Dermis blood vessel endothelial cell (primary cell): ENCODE measurements at regions not wholly inside any gene's neighbourhood (a gene's known extent, or its start where the extent isn't known, plus 50 kb on each side); places are given as distances from the start of the nearest gene placed in this dataset.

Source experiments
- DNase-seq: peaks from one replicate; pipeline ENCODE4 v3.0.0; 2010

DNA sequence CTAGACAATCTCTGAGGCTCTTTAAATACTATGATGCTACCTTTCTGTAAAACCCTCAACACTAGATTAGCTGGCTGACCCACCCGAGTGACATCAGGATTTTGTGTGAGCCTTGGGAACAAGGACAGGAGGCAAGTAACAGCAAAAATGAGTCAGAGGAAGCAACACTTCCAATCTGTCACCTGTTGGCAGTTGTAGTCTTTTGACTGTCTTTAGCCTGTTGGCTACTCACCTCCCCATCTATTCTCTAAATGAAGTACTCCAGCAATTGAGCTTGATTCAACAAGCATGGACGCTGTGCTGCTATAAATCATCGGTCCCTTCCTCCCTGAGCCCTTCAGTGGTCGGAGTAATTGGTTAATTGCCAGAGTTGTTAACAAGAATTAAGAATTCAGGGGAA lies 898.7 kb downstream of the BCL11A start:
- no peak for DNase-seq

DNA sequence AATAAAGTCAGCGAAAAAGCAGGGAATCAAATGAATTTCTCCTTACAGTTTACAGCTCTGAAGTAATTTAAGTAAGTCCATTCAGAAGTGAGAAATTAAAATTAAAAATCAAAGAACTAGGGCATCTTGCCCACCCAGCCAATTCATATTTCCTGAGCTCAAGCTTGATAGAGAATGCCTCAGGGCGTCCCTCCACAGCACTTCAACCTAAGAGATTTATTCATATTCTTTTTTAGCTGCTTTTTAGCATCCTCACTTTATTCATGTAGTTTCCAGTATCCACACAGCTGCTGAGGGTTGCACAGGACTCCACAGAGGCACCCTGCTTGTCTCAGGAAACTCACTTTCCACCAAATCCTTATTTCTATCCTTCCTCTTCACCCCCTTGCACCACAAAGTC lies 900.3 kb downstream of the BCL11A start:
- no peak for DNase-seq

DNA sequence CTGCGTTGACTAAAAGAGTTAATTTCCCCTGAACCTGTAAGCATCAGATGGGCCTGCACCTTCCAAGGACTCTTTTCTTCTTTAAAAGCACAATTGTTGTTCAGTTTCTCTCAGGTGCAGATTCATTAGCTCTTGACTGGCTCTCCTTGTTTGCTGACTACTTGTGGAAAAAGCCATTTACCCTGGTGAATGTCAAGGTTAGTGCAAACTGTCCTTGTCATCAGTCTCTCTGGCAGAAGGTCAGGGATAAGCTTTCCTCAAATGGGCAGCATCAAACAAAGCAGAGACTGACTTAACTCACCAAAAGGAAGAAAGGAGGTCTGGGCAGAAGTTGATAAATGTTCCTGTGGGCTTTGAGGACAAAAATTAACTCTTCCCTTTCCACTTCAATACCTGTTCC lies 922.7 kb downstream of the BCL11A start:
- DNase-seq, result no peak

DNA sequence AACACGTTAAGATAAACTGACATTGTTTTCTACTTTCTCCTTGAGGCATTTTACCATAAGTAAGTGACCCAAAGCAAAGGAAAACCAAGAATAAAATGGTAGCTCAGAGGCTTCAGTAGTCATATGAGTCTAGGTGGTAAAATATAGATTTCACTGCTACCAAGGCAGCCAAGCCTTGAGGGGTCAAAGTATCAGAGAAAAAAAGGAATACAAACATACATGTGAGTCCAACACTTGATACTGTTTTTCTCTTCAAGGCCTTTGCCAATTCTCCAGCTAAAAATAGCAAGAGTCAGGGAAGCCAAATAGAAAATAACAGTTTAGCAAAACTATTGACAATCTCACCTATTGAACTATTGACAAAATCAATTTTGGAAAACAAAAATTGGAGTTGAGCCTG lies 925.9 kb downstream of the BCL11A start:
- DNase-seq, result no peak

DNA sequence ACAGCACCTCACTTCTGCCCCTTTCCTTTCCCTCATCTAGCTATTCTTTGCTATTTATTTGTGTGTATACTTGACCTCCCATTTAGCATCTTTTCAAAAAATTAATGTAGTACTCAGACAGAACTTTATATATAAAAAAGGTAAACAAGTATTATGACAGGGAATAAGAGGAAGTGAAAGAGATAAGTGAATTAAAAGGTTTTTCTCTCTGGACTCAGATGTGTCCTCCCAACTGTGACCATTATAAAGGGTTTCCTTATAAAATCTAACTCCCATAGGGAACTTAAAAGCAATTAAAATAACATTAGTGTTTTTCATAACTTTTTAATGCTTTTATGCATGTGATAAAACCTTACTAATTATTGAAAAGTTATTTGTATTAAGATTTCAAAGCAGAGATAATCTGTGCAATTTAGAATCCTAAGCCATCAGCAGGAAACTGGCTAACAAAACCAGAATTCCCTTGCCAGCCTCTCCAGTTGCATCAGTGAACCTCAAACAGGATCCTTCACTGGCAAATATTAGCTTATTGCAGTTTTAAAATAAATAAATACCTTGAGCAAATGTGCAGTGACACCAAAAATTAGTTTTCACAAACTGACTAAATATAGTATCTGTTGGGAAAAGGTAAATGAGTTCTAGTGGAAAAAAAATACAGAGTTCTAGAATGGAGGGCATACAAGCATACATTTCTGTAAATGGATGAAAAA lies 930.7 kb downstream of the BCL11A start:
- no peak for DNase-seq

DNA sequence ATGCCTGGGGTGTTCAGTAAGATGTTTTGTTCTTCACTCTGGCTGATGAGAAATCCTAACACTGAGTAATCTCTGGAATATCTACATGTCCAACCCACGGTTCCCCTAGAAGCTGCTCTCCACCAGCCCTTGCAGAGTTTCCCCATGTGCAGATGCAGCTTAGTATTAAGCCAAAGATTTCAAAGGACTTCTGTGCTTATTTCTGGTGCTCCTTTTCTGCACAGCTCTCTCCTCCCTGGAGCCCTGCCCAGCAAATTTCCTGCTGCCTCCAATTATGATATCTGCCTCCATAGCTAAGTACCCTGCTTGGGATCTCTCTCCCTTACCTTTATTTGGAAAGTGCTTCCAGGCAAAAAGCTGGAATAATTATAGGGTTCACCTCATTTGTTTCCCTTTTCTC lies 949.3 kb downstream of the BCL11A start:
- no peak for DNase-seq

DNA sequence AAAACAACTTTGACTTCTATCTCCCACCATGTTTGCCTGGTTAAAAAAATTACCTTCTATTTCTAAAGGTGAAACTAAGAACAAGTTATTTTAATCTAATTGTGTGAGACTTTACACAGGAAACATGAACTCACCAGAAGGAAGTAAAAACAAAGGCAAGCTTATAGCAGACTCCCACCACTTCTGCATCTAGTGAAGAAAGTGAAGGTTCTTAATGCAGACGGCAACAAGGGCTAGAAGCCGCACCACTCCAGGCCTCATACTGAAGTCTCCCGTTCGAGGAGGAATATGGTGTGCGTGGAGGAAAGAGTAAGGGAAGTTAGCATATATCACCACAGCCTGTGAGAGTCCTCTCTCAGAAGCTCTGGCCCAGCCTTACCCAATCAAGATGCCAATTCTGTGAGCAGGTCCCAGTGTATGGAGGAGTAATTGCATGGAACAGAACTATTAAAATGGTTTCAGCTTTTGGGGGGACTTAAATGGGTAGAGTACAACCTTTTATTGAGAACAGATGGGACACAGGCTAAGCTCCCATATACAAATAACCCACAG lies 958.7 kb downstream of the BCL11A start:
- DNase-seq, result no peak

DNA sequence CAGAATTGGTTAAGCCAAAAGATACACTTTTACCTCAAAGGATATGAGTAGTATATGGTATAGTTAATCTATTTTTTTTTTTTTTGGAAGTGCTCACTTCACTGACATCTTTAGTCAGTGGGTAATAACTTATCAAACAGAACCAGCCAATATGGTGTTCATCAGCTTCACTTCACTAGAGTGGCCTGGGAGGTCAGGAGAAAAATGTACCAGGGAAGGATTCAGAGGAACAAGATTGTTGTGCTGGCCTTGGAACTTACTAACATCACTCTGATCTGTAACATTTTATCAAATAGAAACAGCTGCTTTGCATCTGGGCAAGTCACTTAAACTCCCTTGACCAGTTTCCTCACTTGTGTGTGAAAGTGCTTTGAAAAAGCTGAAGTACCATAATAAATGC lies 962.7 kb downstream of the BCL11A start:
- no peak for DNase-seq

DNA sequence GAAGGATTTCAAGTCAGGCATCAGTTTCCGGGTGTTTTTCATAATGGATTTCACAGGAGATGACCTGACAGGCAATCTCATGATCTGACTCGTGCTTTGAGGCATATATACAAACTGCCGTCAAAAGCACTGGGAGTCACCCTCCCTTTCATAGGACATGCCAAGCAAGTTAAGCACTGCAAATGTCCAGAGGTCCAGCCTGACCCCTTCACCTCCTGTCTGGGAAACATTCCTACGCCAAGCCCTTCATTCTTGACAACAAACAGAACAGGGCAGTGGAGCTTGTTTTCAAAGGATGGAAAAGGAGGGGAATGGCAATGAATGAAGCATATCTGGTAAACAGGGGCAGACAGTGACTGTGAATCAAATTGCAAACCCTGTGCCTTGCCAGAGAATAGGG lies 963.6 kb downstream of the BCL11A start:
- DNase-seq, result no peak

DNA sequence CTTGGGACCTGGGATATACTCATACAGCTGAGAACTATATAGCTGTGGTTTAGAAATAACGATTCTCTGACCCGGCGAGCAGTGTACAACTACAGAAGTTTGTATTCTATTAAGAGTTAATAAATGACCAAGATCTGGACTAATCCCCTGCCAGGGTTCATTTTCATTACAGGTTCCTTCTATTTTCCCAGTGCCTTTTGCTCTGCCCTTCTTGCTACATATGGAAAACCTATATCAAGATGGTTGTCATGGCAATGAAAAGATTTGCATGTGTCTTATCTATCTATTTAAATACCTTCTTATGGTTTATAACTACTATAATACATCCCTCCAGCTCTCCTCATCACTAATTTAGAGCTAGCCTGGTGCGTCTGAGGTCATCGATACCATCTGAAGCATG lies 965.2 kb downstream of the BCL11A start:
- no peak for DNase-seq

DNA sequence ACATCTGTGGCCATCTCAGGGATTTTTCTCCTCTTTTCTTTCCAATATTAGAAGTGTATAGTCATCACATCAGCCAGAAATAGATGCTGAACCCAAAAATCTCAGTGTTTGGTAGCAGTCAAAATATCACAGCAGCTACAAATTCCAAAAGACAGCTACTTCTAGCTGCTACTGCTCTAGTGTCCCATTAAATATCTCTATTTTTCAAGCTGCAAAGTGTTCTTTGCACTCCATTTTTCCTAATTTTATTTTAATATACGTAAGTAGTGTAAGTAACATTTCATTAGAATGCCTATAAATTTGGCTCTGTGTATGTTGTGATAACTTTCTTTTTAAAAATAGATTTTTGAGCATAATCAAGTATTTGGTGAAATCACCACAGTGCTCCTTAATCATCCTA lies 967.3 kb downstream of the BCL11A start:
- no peak for DNase-seq

DNA sequence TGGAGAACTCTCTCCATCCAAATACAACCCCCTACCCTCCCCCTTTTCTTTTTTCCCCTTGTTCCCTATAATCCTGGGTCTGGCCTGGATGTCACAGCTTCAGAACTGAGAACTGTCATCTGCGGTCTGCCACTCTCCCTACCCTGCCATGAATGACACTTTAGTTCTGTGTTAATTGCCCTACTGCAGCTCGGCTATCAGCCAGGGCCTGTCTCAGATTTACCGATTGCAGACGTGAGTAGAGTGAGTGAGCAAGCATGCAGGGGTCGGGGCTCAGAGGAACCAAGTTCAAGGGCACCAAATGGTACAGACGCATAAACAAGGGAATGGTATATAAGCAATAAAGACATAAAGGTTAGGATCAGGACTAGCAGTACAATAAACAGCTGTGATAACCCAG lies 967.8 kb downstream of the BCL11A start:
- no peak for DNase-seq

DNA sequence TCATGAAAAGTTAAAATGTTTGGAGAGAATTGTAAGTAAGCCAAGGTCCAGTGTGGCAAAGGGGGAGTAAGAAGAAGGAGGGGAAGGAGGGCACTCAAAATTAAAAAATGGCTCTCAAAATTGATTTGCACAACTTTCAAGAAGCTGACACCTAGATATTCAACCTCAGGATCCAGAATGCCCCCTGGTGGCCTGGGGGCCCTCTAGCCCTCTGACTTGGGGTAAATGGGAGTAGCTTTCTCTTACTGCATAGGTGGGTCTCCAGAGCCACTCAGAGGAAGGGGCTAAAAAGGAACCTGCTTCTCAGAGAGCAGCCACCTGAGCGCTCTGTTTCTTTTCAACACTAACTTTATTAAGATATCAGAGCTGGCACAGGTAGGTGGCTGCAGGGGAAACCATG lies 968.5 kb downstream of the BCL11A start:
- no peak for DNase-seq

DNA sequence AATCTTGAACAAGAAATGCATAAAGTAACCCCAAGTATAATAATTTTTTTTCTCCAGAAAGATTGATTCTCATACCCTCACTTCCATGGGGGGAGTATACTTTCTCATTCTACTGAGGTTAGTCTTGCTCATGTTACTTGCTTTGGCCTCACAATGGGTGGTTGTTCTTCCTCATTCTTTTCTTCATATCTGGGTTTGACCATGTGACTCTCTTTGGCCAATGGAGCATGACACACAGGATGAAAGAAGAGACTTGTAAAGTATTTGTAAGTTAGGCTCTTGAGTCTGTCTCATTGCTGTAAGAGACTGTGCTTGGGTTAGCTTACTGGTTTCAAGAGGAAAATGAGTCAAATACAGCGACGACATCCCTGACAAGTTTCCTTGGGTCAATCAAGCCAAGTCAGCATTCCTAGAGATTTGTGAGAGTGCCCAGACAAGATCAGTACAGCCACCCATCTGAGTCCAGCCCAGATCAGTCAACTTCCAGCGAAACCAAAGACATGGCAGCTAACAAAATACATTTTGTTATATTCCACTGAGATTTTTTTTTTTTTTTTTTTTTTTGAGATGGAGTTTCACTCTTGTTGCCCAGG lies 970.2 kb downstream of the BCL11A start:
- no peak for DNase-seq

DNA sequence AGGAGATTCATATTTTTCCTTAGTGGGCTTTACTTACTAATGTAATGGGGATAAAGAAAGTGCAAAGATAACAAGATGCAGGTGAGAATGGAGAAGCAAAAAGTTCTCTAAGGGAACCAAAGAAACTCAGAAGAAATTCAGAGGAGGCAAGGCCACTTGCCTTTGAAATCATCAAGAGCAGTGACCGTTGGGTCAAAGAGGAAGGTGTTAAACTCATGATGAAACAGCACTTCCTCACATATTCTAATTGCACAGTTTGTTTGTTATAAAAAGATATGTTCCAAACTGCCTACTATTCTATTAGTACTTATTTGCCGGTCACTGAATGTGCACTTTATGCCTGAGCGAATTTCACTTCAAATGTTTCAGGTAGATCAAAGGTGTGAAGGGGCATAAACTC lies 975.1 kb downstream of the BCL11A start:
- no peak for DNase-seq

DNA sequence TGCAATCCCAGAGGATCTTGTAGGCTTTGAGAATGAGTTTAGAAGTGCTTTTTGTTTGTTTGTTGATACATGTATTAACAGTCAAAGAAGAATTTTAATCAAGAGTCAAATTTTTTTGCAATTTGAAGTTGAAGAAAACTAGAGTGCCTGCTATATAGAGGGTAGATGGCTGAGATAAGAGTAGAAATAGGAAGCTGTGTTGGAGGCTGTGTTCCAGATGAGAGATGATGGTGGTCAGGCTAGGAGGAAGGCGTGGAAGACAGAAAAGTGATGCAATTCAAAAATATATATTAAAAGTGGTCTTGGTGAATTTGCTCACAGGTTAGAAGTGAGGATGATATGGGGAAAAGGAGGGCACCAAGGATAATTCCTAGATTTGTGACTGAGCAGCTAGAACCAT lies 978.3 kb downstream of the BCL11A start:
- DNase-seq, result no peak

DNA sequence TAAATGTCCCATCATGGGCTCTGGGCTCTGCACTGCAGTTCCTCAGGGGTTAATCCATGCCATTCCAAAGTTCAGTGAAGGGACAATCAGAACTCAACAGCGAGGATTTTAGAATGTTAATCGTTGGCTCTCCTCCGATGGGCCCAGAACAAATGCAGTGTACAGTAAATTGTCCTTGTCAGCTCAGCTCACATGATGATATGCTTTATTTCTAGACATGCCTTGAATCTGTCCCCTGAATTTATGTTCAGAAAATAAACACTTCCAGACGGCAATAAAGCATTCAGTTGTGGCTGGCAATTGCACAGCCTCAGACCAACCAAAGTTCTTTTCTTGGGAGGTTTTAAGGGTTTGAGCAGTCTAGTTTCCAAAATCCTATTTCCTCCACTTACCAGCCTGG lies 981.2 kb downstream of the BCL11A start:
- DNase-seq, result no peak

DNA sequence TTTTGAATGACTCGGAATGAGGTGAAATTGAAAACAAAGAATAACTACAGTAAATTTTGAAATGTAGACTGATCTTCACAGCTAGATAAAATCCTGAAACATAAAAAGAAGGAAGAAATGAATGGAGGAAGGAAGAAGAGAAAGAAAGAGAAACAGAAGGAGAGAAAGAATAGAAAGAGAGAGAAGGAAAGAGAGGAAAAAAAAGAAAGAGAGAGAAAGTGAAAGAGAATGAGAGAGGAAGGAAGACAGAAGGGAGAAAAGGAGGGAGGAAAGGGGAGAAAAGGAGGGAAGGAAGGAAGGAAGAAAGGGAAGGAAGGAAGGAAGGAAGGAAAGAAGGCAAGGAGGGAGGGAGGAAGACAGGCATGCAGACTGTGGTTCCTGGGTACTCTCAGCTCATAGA lies 982.6 kb downstream of the BCL11A start:
- DNase-seq, result no peak

DNA sequence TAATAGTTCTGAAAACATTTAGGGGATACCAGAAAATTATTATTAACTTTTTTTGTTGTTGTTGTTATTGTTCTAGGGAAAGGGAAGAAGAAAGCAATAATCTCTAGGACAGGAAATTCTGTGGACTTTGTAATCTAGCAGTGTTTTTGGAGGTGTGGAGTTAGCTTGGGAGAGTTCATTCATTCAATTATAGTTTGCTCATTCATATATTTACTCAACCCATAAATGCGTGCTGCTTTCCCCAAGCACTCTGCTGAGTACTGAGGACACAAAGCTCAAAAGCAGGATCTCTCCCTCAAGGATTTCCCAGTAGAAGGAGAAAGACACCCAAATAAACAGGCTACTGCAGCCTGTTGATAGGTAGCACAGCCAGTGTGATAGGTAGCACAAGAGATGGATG lies 984.3 kb downstream of the BCL11A start:
- no peak for DNase-seq

DNA sequence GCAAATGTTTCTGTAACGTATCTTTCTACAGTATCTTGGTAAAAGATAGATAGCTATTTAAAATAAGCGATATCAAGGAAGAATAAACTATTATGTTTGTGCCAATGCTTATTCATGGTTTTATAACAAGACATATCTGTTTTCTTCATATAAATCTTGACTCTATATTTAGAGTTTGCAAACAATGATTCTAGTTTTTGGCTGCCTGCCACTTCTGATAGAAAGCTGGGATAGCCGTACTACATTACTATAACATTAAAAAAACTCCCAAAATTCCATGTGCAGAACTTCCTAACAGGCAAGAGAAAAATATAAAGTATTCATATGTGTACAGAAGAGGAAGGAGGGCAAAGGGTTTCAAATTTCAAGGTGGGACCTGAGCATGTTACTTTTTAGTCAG lies 985.0 kb downstream of the BCL11A start:
- DNase-seq, result no peak

DNA sequence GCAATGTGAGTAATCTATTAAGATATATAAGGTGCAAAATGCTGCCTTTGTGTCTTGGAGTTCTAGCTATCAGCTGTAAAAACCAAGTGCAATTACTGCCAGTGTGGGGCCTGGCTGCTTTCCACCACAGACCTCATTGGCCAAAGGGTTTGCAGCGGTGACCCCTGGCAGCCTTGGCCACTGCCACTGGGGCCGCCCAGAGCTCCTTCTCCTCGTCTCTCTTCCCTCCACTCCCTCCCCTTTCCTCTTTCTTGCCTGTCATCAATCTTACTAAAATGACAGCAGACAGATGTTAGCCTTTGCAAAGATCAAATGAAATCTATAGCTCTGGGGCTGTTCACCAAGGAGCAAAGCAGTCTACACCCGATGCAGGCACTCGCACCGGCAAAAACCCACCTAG lies 986.3 kb downstream of the BCL11A start:
- no peak for DNase-seq

DNA sequence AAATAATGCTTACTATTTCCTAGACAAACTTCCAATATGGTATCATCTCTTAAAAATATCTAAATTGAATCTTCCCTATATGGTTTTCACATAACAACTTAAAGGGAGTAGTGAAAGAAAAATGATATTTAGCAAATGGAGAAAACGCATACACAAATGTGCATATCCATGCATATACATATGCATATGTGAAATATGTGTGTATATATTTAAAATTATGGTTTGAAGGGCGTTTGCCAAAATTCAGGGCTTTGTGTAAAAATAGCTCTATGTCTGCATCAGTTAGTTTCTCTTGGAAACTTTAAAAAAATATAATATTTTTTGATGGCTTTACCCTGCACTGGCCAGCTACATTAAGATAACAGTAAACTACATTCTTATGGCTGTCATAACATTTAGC lies 986.7 kb downstream of the BCL11A start:
- DNase-seq, result no peak

DNA sequence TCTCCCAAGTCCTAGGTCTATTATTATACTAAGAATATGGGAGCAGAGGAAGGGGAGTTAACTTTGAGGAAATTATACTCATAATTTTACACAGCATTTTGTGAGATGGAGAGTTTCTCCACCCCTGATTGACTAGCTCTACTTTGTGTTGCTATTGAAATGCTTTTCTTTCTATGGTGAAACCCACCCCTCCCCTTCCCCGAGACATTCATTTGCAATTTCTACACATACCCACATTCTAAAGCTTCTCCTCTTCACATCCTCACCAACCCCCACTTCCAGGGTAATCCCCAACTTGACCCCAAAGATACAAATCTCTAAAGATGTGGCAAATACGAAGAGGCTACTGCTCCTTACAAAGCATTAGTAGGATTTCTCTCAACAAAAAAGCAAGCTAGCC lies 992.2 kb downstream of the BCL11A start:
- DNase-seq, result no peak

DNA sequence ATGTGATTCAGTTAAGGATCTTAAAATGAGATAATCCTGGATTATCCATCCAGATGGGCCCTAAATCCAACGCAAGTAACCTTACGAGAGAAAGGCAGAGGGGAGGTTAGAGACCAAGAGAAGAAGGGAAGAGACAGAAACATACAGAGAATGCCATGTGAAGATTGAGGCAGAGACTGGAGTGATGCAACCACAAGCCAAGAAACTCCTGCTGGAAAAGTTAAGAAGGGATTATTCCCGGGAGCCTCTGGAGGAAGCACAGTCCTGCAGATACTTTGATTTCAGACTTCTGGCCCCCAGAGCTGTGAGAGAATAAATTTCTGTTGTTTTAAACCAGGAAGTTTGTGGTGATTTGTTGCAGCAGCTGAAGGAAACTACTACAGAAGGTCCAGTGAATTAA lies 992.7 kb downstream of the BCL11A start:
- no peak for DNase-seq

DNA sequence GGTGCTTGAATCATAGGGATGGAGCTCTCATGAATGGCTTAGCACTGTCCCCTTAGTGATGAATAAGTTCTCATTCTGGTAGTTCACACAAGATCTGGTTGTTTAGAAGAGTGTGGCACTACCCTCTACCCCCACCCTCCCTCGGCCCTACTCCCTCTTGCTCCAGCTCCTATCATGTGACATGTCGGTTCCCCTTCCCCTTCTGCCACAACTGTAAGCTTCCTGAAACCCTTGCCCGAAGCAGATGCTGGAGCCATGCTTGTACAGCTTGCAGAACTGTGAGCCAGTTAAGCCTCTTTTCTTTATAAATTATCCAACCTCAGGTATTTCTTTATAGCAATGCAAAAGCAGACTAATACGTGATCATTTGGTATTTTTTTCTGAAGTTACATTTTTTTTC lies 1012.6 kb downstream of the BCL11A start:
- DNase-seq, result no peak
